ENCODE measurements at regions not wholly inside any gene's neighbourhood (a gene's known extent, or its start where the extent isn't known, plus 50 kb on each side); places are given as distances from the start of the nearest gene placed in this dataset.

- TF ChIP-seq POLR2AphosphoS5 (IDR thresholded peaks at IDR 0.05): no peak
- TF ChIP-seq POLR2A (IDR thresholded peaks at IDR 0.05): no peak
These were observed 222.4 kb downstream of the TFAP2C start for GRCh38 chr20:56851552-56851951.
